ENCODE measurements at regions not wholly inside any gene's neighbourhood (a gene's known extent, or its start where the extent isn't known, plus 50 kb on each side); places are given as distances from the start of the nearest gene placed in this dataset.

DNA sequence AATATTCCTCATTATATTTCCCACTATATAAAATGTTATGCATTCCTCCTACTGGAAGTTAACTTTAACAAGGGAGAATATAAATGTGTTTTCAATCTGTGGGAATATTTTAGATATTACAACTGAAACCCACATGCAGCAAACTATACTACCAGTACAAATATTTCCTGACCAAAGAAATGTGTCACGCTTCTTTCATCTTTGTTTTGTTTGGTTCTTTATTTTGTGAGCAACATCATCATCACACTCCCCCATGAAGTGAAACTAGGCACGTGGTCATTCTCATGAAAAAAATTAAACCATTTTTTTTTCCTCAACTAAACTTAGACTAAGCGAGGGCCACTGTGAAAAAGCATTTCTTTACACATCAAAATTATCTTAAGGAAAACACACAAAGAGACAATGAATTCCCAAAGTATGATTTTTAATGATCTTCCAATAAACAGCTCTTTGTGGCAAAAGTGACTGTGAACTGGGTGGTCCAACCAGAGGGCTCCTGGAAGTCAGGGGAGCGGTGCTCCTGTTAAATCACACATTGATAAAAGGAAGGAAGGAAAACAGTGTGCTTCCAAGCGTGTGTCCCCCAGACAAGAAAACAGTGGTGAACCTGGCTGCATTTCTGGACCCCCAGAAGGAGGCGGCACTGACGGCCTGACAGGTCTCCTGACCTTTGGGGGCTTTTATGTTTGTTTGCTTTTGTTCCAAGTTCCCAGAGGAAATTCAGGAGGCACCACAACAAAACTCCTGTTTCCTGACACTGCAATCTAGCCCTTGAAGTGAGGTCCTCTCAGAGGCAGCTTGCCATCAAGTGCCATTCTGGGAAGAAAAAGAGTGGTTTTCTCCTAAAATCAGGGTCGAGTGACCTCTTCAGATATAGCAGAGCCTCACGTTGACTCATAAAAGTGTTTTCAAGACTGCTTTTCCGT is 166.8 kb upstream of the FOXQ1 start:
- DNase-seq, result no peak

DNA sequence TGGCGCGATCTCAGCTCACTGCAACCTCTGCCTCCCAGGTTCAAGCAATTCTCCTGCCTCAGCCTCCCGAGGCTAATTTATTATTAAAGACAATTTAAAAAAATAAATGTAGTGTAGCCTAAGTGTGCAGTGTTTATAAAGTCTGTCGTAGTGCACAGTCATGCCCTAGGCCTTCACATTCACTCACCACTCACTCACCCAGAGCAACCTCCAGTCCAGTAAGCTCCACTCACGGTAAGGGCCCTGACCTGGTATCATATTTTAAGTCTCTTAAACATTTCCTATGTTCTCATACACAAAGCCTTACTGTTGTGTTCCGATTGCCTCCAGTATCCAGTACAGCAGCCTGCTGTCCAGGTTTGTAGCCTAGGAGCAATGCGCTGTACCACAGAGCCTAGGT is 168.2 kb upstream of the FOXQ1 start:
- no peak for DNase-seq

DNA sequence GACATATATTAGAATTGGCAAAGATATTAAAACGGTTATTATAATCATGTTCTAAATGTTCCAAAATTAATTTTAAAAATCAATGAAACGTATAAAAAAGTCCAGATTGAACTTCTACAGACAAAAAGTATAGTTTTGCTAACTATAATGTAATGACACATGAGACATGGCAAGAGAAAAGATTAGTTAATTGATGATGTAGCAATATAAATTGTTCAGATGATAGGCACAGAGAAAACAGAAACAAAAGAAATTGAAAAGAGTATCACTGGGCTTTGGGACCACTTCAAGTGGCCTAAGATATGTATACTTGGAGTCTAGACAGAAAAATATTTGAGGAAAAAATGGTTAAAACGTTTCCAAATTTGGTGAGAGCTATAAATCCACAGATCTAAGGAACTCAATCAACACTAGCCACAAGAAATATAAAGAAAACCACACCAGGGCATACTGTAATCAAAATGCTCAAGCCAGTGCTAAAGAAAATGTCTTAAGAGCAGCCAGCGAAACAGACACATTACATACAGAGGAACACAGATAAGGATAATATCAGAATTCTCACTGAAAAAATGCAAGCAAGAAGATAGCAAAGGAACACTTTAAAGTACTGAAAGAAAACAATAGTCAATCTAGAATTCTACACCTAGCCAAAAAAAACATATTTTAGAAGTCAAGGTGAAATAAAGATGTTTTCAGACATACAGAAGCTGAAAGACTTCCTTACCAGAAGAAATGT is 172.6 kb upstream of the FOXQ1 start:
- DNase-seq, result no peak

DNA sequence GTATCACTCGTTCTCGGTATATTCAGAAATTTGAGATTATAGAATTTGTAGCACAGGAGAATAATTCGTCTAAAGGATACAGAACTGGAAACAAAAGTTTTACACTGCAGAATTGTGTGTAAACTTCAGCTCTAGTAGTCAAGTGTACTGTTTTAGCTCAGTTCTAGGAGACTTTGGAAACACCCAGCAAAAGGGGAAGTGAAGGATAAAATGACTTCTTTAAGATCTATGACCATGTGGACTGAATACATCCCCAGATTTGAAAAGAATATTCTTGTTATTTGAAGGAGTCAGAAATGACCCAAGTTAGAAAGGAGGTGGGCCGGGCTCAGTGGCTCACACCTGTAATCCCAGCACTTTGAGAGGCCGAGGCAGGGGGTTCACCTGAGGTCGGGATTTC is 174.0 kb upstream of the FOXQ1 start:
- DNase-seq, result no peak

DNA sequence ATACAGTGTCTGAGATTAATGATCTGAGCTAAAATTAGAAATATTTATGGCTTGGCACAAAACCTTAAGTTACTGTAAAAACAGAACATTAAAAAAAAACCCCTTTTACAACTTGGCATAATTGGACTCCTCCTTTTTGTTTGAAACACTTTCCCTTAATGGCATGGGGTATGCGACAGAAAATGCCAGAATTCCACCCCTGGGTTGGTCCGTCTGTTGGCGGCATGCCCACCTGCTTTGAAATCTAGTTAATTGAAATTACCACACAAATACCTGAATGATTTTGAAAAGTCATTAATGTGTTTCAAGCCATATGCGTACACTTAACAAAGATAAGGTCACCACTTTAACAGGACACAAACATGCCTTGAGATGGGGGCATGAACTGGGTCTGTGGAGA is 175.1 kb upstream of the FOXQ1 start:
- no peak for DNase-seq

DNA sequence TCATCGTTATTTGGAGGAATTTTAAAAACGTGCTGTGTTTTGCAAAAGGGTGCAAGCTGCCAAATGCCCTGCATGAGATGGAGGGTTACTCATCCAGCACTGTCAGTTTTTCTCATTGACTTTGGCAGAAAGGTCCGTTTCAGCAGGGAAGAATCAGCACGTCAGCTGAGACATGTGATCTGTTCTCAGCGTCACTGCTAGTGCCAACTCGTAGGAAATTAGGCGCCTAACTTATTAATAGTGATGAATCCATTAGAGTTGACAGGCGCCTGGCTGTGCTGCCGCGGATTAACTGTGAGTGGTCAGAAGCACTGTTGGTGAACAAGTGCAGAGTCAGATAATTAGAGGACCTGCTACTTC is 175.5 kb upstream of the FOXQ1 start:
- DNase-seq, result no peak

DNA sequence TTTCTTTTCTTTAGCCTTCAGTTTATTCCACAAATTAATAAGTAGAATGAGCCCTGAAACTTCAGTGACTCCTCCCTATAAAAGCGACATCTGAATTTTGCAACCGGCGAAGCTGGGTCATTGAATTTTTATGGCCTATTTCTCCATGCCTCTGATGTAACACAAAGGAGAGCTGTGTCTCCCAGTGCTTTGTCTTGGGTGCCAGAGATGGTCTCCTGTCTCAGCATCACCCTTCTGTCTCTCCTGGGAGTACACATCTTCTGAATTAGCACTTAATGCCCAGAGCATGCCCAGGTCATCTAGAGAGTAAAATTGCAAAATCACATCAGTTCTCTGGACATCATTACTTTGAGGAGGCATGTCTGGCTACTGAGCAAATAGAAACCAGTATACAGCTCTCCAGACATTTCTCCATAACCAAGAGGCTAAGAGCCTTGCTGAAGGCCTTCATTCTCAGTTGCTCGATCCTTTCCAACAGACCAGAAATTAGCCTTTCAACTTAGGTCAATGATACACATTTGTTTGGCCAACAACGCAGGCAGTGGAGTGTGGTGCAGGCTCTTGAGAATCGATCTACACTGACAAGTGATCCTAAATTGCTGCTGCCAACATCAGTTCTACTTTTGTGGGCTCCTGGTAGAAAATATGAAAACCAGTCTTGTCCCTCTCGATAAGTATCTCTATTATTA is 176.0 kb upstream of the FOXQ1 start:
- no peak for DNase-seq

DNA sequence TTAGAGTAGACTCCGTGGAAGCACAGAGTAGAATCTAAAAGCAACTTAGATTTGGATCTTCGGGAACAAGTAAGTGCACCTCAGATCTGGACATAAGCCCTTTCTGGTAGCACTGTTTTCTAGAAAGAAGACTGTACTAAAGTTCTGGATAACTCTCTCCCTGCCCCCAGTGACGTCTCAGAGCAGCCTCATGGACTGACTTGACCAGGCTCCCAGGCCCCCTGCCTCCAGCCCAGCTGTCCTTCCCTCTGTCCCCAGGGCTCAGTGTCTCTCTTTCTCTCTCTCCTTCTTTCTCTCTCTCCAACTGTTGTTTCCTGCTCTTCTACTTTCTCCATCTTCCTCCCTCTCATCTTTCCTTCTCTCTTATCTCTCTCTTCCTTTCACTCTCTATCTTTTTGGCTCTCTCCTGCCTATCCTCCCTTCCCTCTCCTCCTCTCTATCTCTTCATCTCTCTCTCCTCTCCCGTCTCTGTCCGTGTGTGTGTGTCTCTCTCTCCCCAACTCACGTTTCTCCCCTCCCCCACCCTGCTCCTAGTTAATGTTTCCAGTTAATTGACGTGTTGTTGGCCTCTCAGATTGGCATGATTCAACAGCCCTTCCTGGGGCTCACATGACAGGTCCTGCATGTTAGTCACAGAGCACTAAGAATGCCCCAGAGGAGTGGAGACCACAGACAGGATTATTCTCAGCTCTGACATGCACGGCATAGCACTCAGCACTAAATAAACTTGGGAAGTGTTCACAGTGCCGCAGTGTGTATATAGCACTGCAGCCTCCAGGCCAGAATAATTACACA is 180.4 kb upstream of the FOXQ1 start:
- DNase-seq, result no peak

DNA sequence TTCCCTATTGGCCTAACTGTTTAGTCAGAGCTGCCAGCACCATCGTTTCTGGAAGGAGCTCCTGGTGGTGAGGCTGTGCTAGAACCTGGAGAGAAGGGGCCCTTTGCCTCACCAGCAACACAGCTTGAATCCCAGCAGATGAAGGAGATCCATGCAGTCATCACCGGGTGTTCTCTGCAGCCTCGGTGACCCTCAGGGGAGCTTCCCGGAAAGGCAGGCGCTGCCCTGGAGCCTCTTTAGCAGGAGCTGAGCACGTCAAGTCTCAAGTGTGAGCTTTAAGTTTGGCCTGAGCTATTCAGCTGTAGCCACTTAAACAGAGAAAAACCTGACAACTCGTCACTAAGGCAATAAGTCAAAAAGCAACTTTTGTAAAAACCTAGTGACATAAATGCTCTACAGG is 181.2 kb upstream of the FOXQ1 start:
- DNase-seq, result no peak

DNA sequence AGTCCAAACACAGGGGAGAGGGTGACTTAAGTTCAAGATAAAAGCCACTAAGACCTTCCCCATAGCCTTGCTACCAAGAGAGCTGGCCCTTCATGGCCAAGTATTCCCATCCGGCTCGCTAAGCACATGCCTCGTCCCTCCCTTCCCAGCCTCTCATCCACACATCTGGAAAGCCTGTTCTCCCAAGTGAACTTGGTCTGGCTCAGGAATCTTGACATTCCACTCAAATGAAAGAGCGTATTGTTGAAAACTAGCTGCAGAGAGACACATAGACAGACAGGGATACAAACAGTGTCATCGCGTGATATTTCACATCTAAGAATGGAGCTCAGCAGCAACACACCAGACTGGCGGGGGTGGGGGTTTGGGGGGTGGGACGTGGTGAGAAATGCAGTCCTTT is 182.8 kb upstream of the FOXQ1 start:
- no peak for DNase-seq

DNA sequence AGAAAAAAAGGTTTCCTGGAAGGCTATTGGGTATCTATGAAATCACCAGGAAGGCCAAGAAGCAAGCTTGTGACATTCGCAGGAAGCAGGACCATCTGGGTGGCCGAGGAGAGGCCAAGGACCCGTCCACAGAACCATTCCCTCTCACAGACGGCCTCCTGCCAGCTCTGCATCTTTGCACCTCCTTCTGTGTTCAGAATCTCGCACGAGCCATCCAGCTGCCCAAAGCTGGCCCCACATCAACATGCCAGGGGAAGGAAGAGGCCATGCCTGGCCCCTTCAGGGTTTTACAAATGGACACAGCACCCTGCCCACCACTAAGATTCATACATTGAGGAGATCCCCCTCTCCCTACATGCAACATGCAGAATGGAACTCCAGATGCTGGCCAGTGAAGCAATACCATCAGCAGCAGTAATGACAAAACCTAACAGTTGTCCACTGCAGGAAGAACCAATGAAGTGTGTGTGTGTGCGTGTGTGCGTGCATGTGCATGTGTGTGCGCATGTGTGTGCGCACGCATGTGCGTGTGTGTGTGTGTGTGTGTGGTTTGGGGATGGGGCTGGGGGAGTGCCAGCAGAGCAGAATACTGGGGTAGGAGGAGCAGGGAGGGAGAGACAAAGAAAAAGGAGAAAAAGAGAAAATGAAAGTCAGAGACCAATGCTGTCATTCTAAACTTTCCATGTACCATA is 184.2 kb upstream of the FOXQ1 start:
- no peak for DNase-seq

DNA sequence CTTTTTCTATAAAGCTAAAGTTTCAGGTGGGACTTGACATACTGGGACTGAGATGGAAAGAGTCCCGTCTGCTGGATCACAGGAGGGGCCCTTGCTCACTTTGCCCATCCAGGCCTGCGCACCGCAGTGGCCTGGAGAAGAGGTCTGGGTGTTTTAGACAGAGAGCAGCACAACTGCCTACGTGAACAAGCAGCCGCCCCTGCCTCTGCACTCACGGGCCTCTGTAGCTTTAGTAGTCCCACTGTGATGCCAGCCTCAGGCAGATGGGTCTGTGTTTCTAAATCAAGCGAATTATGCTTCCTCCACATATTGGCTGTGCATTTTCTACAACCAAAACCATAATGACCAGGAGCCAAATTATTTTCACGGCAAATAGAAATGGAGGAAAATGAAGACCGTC is 184.8 kb upstream of the FOXQ1 start:
- DNase-seq, result no peak

DNA sequence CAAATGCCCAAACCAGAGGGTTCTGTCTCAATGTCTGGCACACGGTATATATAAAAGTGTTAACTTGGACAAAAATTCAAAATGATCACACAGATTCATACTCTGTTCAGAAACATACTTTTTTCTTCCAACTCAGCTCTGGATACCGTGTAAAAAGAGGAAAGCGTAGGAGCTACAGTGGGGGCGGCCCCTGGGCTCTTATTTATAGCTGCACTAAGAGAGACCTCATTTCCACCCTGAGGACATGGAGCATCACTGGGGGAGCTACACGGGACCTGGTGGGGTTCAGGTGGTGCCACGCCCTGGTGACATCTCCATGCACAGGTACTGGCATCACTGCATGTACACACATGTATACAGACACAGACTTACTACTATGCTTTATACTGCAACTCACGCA is 185.9 kb upstream of the FOXQ1 start:
- DNase-seq, result no peak

DNA sequence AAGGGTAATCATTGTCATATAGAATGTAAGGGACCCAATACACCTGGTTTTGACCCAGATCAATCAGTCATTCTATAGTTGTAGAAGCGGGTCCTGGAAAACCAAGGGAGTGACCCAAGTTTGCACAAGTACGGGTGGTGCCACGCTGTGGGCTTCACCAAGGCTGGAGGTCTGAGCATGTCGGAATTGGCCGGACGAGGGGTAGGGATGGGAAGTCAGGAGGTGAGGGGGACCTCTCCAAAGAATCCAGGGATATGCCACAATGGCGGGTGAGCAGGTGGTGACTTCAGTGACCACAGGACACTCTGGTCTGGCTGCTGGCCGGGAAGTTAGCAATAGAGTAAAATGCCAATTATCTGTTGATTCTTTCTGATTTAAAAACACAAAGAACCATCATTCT is 186.6 kb upstream of the FOXQ1 start:
- DNase-seq, result no peak

DNA sequence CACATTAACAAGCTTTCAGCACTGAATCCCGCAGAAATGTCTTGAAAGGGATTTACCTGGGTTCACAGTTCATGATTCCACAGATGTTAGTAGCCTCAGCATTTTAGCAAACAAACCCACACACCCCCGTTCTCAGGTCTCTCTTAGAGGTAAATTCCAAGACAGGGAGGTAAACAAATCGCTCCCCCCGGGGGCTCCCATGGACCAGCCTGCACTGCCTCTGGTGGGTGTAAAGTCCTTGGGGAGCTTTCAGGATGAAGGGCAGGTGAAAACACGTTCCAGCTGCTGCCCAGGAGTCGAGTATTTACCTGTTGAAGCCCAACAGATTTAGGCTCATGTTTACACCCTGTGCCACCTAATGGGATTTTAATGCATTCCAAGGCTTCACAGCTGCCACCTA is 187.0 kb upstream of the FOXQ1 start:
- no peak for DNase-seq

DNA sequence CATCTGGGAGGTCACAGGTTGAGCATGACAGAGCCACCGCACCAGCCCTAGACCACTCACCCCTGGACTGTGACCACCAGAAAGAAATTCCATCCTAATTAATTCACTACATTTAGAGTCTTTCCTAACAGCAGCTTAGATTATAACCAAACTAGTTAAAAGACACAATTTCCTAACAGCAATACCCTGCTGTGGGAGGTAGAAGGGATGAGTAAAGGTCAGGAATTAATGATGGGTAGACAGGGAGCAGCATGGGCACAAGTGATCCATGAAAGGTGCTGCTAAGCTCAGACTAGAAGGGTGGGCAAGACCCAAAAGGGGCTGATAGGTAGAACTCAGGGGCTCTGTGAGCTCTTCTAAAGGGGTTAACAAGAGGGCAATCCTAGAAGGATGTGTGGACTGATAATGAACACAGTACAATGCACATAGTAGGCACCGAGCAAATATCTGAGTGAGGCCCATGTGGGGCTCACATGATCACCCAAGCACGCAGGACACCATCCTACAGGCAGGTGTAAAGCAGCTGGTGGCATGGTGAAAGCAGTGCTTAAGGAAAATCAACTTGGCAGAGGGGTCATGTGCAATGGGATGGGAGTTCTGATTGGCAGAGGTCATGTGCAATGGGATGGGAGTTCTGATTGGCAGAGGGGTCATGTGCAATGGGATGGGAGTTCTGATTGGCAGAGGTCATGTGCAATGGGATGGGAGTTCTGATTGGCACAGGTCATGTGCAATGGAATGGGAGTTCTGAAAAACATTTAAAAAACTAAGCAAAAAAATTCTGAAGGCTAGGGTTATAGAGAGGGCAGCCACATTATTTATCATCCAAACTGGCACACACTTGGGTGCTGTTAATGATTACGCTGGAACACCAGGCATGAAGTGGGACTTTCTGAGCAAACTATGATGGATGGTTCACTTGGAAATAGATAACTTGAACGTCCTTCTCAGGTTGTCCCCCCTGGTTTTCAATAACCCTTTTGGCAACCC is 188.2 kb upstream of the FOXQ1 start:
- DNase-seq, result no peak

DNA sequence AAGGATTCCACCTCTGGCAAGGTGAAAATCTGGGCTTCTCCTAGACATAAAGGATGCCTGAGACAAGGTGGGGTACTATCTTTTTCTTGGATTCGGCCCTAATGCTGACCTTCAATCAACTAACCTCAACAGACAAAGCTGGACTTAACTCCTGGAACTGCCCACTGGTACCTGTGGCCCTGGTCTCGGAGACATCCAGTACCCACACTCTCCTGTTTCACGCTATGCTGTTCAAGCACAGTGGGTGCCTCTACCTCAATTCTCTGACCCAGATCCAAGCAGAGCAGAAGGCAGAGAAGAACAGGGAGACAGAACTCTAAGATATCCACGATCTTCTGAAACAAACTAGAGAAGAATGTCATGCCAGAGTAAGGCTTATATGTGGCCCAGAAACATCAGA is 189.8 kb upstream of the FOXQ1 start:
- no peak for DNase-seq

DNA sequence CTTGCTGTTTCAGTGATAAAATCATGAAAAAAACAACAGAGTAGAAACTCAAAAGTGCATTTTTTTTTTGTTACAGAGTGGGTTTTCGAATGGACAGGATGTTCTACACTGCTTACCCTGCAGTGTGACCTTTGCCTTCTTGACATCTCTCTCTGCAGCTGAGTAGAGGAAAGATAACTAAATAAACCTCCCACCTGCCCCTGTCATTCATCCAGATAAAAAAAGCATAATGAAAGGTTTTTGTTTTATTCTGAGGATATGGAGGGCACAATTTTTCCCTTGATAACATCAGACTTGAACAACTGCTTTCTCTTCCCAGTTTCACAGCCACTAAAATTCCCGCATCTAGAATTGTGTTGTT is 193.6 kb upstream of the FOXQ1 start:
- no peak for DNase-seq

DNA sequence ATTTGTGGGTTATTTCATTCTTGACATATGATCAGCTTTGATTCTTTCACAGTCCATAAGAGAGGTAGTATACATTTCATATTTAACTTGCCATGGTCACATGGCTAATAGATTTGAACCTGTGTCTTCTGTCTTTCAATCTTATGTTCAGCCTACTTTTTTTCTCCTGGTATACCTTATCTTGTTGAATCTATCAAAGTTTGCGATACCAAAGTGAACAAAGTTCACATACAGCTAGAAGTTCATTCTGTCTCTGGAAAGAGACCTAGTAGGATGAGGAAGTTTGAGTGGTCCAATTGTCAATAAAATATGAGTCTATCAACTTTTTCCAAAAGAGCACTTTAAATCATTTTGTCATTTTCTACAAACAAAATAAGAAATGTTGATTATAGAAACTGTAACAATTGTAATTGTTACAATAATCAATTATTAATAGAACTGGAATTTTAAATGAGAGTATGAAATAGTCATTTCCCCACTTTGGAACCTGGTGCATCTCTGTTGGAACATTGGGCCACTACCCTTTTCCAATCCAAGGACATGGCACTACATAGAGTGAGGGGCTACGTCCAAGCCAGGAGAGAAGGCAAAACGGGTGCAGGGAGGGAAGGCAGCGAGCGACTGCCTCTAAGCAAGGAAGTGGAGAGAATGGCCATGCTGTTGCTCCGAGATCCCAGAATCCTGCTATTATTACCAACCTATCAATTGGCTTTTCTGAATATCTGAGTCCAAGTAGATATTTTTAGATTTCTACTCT is 194.2 kb upstream of the FOXQ1 start:
- no peak for DNase-seq

DNA sequence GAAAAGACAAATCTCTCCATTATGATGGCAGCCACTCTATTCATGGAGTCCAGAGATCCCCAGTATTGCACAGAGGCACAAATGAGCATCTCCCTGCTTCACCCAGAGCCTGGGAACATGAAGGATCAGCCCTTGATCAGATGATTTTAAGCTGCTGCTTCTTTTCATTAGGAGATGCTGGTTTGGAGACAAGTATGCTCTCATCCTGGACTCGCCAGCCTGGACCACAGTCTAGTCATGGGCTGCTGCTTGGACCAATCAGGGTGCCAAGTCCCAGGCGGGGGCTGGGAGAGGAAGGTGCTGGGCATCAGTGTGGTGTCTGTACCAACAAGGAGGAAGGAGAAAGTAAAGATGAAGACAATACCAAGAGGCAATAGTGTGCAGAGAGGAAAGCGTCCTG is 195.7 kb upstream of the FOXQ1 start:
- DNase-seq, result no peak
